GM13976 (cell line): ENCODE measurements at regions not wholly inside any gene's neighbourhood (a gene's known extent, or its start where the extent isn't known, plus 50 kb on each side); places are given as distances from the start of the nearest gene placed in this dataset.
"Not testable (repeated sequence)": the region's sequence is repeated elsewhere in the genome, so short reads cannot be mapped to it uniquely, and the experiment has no call there.

Experiments
- DNase-seq: peaks from one replicate; pipeline ENCODE4 v3.0.0; 2012; ENCODE audit warnings: low spot score
- in situ Hi-C: fragments of 300-500 bp; cut with MboI; formaldehyde crosslinking; loops from one replicate; pipeline ENCODE4 v1.12.0; 2022; ENCODE audit warnings: low sequenced_read_pairs, mixed read lengths, inconsistent platforms; ENCODE audit not compliant: unreplicated experiment
- TF ChIP-seq, protein P1 (sequence below): IDR thresholded peaks from 2 replicates; pipeline ENCODE4 v1.5.1; 2012; ENCODE audit warnings: borderline replicate concordance, mild to moderate bottlenecking; ENCODE audit not compliant: insufficient read depth; ENCODE audit errors: extremely low read depth, missing control alignments, control extremely low read depth

DNA sequence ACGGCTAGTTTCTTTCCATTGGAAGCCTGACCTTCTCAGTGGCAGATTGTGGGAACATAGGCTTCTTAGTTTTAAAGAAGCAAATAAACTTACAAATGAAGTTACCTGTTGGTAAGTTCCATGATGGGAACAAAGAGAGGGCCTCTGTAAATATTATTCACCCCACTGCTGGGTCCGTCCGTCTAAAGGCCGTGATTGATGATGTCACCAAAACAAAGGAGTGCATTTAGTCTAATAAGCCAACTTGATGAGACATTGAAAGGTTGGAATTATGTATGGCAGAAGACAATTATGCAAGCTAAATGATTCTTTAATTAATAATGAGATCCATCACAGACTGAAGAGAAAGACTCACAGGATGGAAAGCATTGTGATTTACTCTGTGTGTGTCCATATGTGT lies 1091.9 kb upstream of the FANCL start:
- TF ChIP-seq, protein P1, sequence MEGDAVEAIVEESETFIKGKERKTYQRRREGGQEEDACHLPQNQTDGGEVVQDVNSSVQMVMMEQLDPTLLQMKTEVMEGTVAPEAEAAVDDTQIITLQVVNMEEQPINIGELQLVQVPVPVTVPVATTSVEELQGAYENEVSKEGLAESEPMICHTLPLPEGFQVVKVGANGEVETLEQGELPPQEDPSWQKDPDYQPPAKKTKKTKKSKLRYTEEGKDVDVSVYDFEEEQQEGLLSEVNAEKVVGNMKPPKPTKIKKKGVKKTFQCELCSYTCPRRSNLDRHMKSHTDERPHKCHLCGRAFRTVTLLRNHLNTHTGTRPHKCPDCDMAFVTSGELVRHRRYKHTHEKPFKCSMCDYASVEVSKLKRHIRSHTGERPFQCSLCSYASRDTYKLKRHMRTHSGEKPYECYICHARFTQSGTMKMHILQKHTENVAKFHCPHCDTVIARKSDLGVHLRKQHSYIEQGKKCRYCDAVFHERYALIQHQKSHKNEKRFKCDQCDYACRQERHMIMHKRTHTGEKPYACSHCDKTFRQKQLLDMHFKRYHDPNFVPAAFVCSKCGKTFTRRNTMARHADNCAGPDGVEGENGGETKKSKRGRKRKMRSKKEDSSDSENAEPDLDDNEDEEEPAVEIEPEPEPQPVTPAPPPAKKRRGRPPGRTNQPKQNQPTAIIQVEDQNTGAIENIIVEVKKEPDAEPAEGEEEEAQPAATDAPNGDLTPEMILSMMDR: no peak
- DNase-seq: no peak
- in situ Hi-C loops: no loop called here

DNA sequence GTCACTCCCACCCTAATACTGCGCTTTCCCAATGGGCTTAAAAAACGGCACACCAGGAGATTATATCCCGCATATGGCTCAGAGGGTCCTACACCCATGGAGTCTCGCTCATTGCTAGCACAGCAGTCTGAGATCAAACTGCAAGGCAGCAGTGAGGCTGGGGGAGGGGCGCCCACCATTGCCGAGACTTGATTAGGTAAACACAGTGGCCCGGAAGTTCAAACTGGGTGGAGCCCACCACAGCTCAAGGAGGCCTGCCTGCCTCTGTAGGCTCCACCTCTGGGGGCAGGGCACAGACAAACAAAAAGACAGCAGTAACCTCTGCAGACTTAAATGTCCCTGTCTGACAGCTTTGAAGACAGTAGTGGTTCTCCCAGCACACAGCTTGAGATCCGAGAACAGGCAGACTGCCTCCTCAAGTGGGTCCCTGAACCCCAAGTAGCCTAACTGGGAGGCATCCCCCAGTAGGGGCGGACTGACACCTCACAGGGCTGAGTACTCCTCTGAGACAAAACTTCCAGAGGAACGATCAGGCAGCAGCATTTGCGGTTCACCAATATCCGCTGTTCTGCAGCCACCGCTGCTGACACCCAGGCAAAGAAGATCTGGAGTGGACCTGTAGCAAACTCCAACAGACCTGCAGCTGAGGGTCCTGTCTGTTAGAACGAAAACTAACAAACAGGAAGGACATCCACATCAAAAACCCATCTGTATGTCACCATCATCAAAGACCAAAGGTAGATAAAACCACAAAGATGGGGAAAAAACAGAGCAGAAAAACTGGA lies 1085.6 kb upstream of the FANCL start:
- in situ Hi-C loops, DNase-seq: not testable (repeated sequence)

DNA sequence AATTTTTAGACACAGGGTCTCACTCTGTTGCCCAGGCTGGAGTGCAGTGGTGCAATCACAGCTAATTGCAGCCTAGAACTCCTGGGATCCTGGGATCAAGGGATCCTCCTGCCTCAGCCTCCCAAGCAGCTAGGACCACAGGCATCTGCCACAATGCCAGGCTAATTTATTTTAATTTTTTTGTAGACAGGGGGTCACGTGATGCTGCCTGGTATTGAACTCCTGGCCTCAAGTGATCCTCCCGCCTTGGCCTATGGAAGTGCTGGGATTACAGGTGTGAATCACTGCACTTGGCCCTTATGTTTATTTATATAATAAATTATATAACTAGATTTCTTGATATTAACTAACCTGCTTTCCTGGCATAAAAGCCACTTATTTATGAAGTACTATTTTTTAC lies 1081.7 kb upstream of the FANCL start:
- DNase-seq: no peak
- in situ Hi-C loops: loop anchor here (25.0 kb wide), 1 partner anchor 1239 kb away; the partner anchor contains the start of gene BCL11A
- TF ChIP-seq, protein P1: no peak

DNA sequence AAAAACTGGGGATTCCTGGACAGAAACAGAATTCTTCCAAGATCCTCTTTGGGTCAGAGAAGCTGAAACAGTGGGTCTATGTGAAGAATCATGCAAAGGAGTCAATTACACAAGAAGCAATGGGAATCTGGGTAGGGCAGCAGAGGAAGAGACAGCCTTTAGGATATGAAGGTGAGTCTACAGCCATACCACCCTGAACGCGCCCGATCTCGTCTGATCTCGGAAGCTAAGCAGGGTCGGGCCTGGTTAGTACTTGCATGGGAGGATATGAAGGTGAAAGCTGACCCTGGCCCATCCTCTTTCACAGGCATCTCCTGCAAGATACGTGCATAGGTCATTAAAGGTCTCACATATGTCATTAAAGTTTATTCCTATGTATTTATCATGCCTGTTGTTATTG lies 1080.9 kb upstream of the FANCL start:
- TF ChIP-seq, protein P1: no peak
- in situ Hi-C loops: loop anchor here (25.0 kb wide), 1 partner anchor 1240 kb away; the partner anchor contains the start of gene BCL11A
- DNase-seq: no peak

DNA sequence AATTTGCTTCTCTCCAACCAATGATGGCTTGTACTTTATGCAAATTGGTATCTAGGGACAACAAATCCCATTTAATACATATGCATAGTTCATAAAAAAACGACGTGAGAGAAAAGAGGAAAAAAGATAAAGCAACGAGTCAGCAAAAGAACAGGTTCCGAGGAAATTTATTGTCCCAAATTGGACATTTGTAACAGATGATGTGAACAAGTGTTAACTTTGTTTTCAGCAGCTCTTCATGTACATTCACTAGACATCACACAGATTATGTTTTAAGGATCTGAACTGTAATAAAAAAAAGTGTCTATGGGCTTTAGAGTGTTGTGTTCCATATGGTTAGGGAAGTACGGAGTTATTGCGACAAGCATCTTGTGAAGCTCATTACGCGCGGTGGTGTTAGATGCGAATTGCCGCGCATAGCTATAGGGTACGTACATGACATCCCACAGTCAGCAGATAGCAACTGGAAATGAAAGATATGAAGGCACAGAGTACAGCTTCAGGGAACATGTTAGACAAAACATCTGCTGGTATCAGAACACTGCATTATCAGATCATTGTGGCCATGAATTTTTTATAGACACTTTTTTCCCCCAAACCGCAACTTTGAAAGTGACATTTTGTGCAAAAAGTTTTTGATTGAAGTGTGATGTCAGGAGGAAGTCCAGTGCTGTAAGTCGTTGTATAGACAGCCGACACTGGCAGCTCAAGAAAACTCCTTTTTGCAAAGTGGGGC lies 1073.1 kb upstream of the FANCL start:
- TF ChIP-seq, protein P1: no peak
- no peak for DNase-seq
- in situ Hi-C loops: loop anchor here (25.0 kb wide), 1 partner anchor 1248 kb away; the partner anchor contains the start of gene BCL11A

DNA sequence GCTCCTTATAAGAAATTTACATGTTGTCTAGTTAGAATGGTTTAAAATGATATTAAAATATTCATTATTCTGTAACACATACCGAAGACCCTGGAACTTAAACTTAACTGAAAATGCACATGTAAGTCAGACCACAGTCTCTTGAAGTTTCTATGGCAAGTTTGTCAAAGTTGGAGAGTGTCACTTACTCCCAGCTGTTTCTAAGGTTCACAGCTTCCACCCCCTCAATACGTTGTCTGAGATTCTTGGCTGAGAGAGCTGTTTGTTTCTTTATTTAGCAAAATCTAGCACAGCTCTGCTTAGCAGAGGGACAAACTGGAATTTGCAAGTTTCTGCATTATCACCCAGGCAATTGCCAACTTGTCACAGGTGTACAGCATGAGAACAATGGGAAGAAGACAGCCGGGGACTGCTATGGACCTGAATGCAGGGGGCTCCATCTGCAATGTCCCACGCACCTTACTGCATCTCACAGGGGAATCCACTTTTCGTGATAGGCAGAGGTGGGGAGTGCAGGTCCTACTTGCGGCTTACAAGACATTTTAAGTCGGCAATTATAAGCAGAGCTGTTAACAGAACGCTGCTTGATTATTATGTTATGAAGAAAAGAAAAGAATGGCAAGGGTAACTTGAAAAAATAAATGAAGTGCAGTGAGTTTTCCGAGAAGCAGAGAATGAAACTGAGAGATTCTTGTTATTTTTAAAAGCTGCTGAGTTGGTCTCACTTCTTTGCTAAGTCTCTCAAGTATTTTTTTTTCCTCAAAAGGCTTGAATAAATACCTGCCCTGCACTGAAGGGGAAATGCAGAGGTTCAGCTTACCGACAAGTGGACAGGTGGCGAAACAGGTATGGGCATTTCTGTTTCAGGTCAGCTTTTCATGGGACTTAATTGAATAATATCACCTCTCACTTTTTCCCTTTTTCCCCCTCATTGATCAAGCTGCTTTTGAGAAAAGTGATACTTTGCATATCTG lies 1072.1 kb upstream of the FANCL start:
- TF ChIP-seq, protein P1: no peak
- in situ Hi-C loops: loop anchor here (25.0 kb wide), 1 partner anchor 1249 kb away; the partner anchor contains the start of gene BCL11A
- DNase-seq: no peak
